H1 (cell line): ENCODE measurements at regions not wholly inside any gene's neighbourhood (a gene's known extent, or its start where the extent isn't known, plus 50 kb on each side); places are given as distances from the start of the nearest gene placed in this dataset.

Experiments
- CTCF ChIA-PET: fragments of 300-600 bp; sonication (Branson Sonifier 250); formaldehyde crosslinking; loops from one replicate; lab custom pipeline; 2021; ENCODE audit not compliant: partially characterized antibody; lab: Charles Lee
- POLR2A ChIA-PET: fragments of 300-600 bp; sonication (Branson Sonifier 250); formaldehyde crosslinking; loops from one replicate; lab custom pipeline; 2021; ENCODE audit warnings: inconsistent platforms; ENCODE audit not compliant: partially characterized antibody; lab: Charles Lee
- DNase-seq, 2 experiments: peaks; one replicate each; pipeline versions ENCODE4 v3.0.0 to v3.0.0-alpha.2; 2010 to 2022; ENCODE audit warnings: low spot score in 2 of 2, low read depth in 1 of 2, mixed read lengths in 1 of 2
- FAIRE-seq: peaks from 2 replicates; lab custom pipeline; 2011; peaks lifted over from hg19 to GRCh38; lab: Jason Lieb, UNC
- H2AFZ ChIP-seq: 2 replicates; pipeline ENCODE4 v1.8.1; 2012; ENCODE audit warnings: low read length, inconsistent platforms
- H2AK5ac ChIP-seq: 2 replicates; pipeline ENCODE4 v1.6.1; 2013; ENCODE audit warnings: low read depth, low read length
- H2BK120ac ChIP-seq: replicated peaks from 2 replicates; pipeline ENCODE3; 2013; ENCODE audit warnings: low read depth, low read length, inconsistent platforms
- H2BK12ac ChIP-seq: 2 replicates; pipeline ENCODE4 v1.6.1; 2013; ENCODE audit warnings: low read depth, low read length
- H2BK15ac ChIP-seq: 2 replicates; pipeline ENCODE4 v1.6.1; 2013; ENCODE audit warnings: low read length
- H2BK20ac ChIP-seq: 2 replicates; pipeline ENCODE4 v1.6.1; 2013; ENCODE audit warnings: low read length
- H2BK5ac ChIP-seq: 2 replicates; pipeline ENCODE4 v1.6.1; 2013; ENCODE audit warnings: low read depth, low read length
- H3K14ac ChIP-seq: 2 replicates; pipeline ENCODE4 v1.6.1; 2013; ENCODE audit warnings: inconsistent platforms; ENCODE audit not compliant: insufficient read length
- H3K18ac ChIP-seq: 2 replicates; pipeline ENCODE4 v1.6.1; 2013; ENCODE audit warnings: low read length; ENCODE audit errors: extremely low read depth
- H3K23ac ChIP-seq: 2 replicates; pipeline ENCODE4 v1.6.1; 2013; ENCODE audit warnings: inconsistent platforms; ENCODE audit not compliant: insufficient read length
- H3K23me2 ChIP-seq: 2 replicates; pipeline ENCODE4 v1.6.1; 2013; ENCODE audit warnings: low read depth, low read length
- H3K27ac ChIP-seq: 2 replicates; pipeline ENCODE4 v1.6.1; 2011; ENCODE audit warnings: low read depth, low read length, inconsistent platforms
- H3K27me3 ChIP-seq, 4 experiments: replicated peaks in 1 of 4; 1 replicate in 1 of 4; 2 replicates in 3 of 4; pipeline versions ENCODE4 v1.6.1 to v1.8.1; 2011 to 2013; ENCODE audit warnings: low read length in 3 of 4, mild to moderate bottlenecking in 3 of 4, inconsistent platforms in 2 of 4, mixed read lengths in 2 of 4, moderate library complexity in 1 of 4; ENCODE audit not compliant: control insufficient read depth in 3 of 4, insufficient read depth in 3 of 4; ENCODE audit errors: extremely low read depth in 1 of 4
- H3K36me3 ChIP-seq, 4 experiments: 2 replicates each; pipeline versions ENCODE4 v1.6.1 to v1.8.1; 2011 to 2013; ENCODE audit warnings: mild to moderate bottlenecking in 4 of 4, low read length in 3 of 4, moderate library complexity in 2 of 4, control low read depth in 1 of 4, inconsistent platforms in 1 of 4; ENCODE audit not compliant: insufficient read depth in 4 of 4, control insufficient read depth in 2 of 4
- H3K4ac ChIP-seq: replicated peaks from 2 replicates; pipeline ENCODE3; 2013; ENCODE audit warnings: low read length, low read depth, mixed read lengths, inconsistent platforms; ENCODE audit not compliant: insufficient read length
- H3K4me1 ChIP-seq, 4 experiments: replicated peaks in 1 of 4; 1 replicate in 1 of 4; 2 replicates in 3 of 4; pipeline versions ENCODE4 v1.6.1 to v1.8.1; 2011 to 2013; ENCODE audit warnings: low read length in 3 of 4, inconsistent platforms in 2 of 4, mixed read lengths in 1 of 4; ENCODE audit not compliant: insufficient read depth in 4 of 4, control insufficient read depth in 3 of 4
- H3K4me2 ChIP-seq, 2 experiments: 2 replicates each; pipeline versions ENCODE4 v1.6.1 to v1.8.1; 2011 to 2013; ENCODE audit warnings: low read depth in 2 of 2, low read length in 2 of 2, control low read depth in 1 of 2, inconsistent platforms in 1 of 2, mild to moderate bottlenecking in 1 of 2; ENCODE audit not compliant: insufficient read depth in 1 of 2
- H3K4me3 ChIP-seq, 4 experiments: fragments of 200-600, 300-600 bp in 1 of 4; sonication (generic), shearing (Covaris generic), sonication (Bioruptor Twin) in 1 of 4; 2 replicates each; pipeline versions ENCODE4 v1.5.1 to v1.8.1; 2011 to 2016; ENCODE audit warnings: low read length in 4 of 4, low read depth in 3 of 4, control low read depth in 2 of 4, inconsistent platforms in 2 of 4, mild to moderate bottlenecking in 2 of 4, mixed read lengths in 1 of 4, moderate library complexity in 1 of 4; ENCODE audit not compliant: insufficient read depth in 2 of 4; ENCODE audit errors: extremely low read depth in 1 of 4
- H3K56ac ChIP-seq: replicated peaks from 2 replicates; pipeline ENCODE3; 2013; ENCODE audit warnings: low read depth, mild to moderate bottlenecking, mixed read lengths, low read length, inconsistent platforms; ENCODE audit not compliant: insufficient read length
- H3K79me1 ChIP-seq: 2 replicates; pipeline ENCODE4 v1.6.1; 2013; ENCODE audit warnings: low read depth, low read length, control low read depth
- H3K79me2 ChIP-seq, 2 experiments: 2 replicates each; pipeline versions ENCODE4 v1.6.1 to v1.8.1; 2012 to 2013; ENCODE audit warnings: low read length in 2 of 2, mild to moderate bottlenecking in 2 of 2, inconsistent platforms in 1 of 2; ENCODE audit not compliant: insufficient read depth in 2 of 2, control insufficient read depth in 1 of 2
- H3K9ac ChIP-seq, 4 experiments: replicated peaks in 1 of 4; 1 replicate in 1 of 4; 2 replicates in 3 of 4; pipeline versions ENCODE4 v1.6.1 to v1.8.1; 2011 to 2013; ENCODE audit warnings: low read depth in 3 of 4, low read length in 3 of 4, control low read depth in 2 of 4, mild to moderate bottlenecking in 2 of 4, moderate library complexity in 2 of 4, inconsistent platforms in 1 of 4; ENCODE audit errors: extremely low read depth in 1 of 4
- H3K9me3 ChIP-seq, 2 experiments: 2 replicates each; pipeline versions ENCODE4 v1.6.1 to v1.8.1; 2012 to 2013; ENCODE audit warnings: mild to moderate bottlenecking in 2 of 2, moderate library complexity in 2 of 2, control low read depth in 1 of 2, inconsistent platforms in 1 of 2, low read depth in 1 of 2, low read length in 1 of 2, mixed read lengths in 1 of 2; ENCODE audit not compliant: insufficient read depth in 2 of 2
- H4K20me1 ChIP-seq, 2 experiments: replicated peaks in 1 of 2; 2 replicates each; pipeline versions ENCODE3 to v1.8.1; 2011 to 2013; ENCODE audit warnings: inconsistent platforms in 2 of 2, low read length in 2 of 2, mild to moderate bottlenecking in 1 of 2; ENCODE audit not compliant: insufficient read depth in 2 of 2, control insufficient read depth in 1 of 2
- H4K5ac ChIP-seq: 2 replicates; pipeline ENCODE4 v1.6.1; 2013; ENCODE audit warnings: low read length, low read depth, mixed read lengths, inconsistent platforms; ENCODE audit not compliant: insufficient read length
- H4K8ac ChIP-seq: 2 replicates; pipeline ENCODE4 v1.8.0; 2013; ENCODE audit warnings: mild to moderate bottlenecking, moderate library complexity, low read length, inconsistent platforms; ENCODE audit not compliant: insufficient read depth; ENCODE audit errors: extremely low read depth
- H4K91ac ChIP-seq: replicated peaks from 2 replicates; pipeline ENCODE3; 2013; ENCODE audit warnings: low read length, mixed read lengths, inconsistent platforms; ENCODE audit not compliant: insufficient read length
- EGR1 ChIP-seq: IDR thresholded peaks from 2 replicates; pipeline ENCODE4 v1.6.1; 2011; ENCODE audit warnings: low read depth, low read length, borderline replicate concordance
- RAD21 ChIP-seq, 2 experiments: IDR thresholded peaks in 1 of 2; conservative IDR thresholded peaks in 1 of 2; 2 replicates each; pipeline ENCODE4 v1.6.1; 2011; ENCODE audit warnings: low read depth in 2 of 2, low read length in 2 of 2, improper control_type of control experiment in 1 of 2, inconsistent platforms in 1 of 2, mild to moderate bottlenecking in 1 of 2, moderate library complexity in 1 of 2
- RFX5 ChIP-seq: IDR thresholded peaks from 2 replicates; pipeline ENCODE4 v1.6.1; 2011; ENCODE audit warnings: low read depth, low read length, improper control_type of control experiment, borderline replicate concordance
- SUZ12 ChIP-seq: fragments of 200-600 bp; sonication (generic); IDR thresholded peaks from 2 replicates; pipeline ENCODE4 v1.6.1; 2012; ENCODE audit warnings: mild to moderate bottlenecking, inconsistent platforms, low read length, moderate library complexity, mixed read lengths
- WGBS, 2 experiments: shearing (Covaris generic) in 1 of 2; methylation state at CpG; one replicate each; pipeline versions ENCODE4 v1.1.6 to v1.1.7; 2013 to 2015; ENCODE audit warnings: low lambda C conversion rate in 2 of 2, mixed read lengths in 2 of 2, inconsistent platforms in 1 of 2, low coverage in 1 of 2, missing lambda C conversion rate in 1 of 2; ENCODE audit not compliant: insufficient replicate concordance in 2 of 2, insufficient coverage in 1 of 2, insufficient read length in 1 of 2; ENCODE audit errors: extremely low coverage in 1 of 2, missing lambda C conversion rate in 1 of 2; 5-methylcytosine and 5-hydroxymethylcytosine counted together

DNA sequence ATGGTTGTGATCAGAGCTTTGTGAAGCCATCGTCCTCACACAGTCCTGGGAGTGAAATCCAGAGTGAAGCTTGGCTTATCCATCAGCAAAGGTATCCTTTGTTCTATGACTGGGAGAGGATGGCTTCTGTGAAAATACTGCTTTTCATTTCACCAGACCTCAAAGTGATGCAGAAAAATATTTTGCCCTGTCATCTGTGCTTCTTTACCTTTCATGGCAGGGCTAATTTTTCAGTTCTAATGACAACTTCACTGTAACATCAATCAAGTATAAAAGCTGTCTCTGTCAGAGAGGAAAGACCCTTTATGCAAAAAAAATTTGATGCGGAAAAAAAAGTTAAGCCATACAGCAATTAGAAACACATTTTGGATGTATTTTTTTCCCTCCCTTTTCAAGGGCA lies 468.1 kb upstream of the ADARB2 start:
- peaks cover 0 to 15% (median 13%) of the 10 kb centered on the region in 4 experiments; a peak in 5 of 7 replicates for H3K4me1 ChIP-seq
- no peak overlapping the region for H3K23ac ChIP-seq
- no peaks in the 10 kb centered on the region for H3K36me3 ChIP-seq
- no peak overlapping the region for H4K5ac ChIP-seq
- ChIA-PET POLR2A (no interaction called here), CTCF (interaction anchor here (1.5 kb wide), 1 partner anchor 68 kb away, joined by 4 read pairs; no protein-coding TSS in a partner anchor)
- H3K18ac ChIP-seq: no peak overlapping the region
- no peaks in the 10 kb centered on the region for H3K23me2 ChIP-seq
- no peak overlapping the region for H3K4ac ChIP-seq
- H2AK5ac ChIP-seq: no peak overlapping the region
- H2AFZ ChIP-seq: peak overlapping the region; percentile 54
- no peak overlapping the region for H2BK120ac ChIP-seq
- no peak overlapping the region for H3K9ac ChIP-seq
- TF ChIP-seq SUZ12 (no peak), RFX5 (no peak), EGR1 (no peak), RAD21 (IDR thresholded peaks at IDR 0.05 in 1 of 2, conservative IDR thresholded peaks at IDR 0.05 in 1 of 2; ENCODE audit: low read depth in 2 of 2, low read length in 2 of 2) (no peak)
- no peaks in the 10 kb centered on the region for H3K27me3 ChIP-seq
- 80% methylated on average over 2 of the region's 2 CpGs; no CpG with 5 or more reads in 1 of the 2 experiments for WGBS, 2 experiments
- H2BK20ac ChIP-seq: no peak overlapping the region
- H3K27ac ChIP-seq: no peak overlapping the region
- no peak overlapping the region for H4K8ac ChIP-seq
- FAIRE-seq (no peak), DNase-seq (no peak)
- H2BK5ac ChIP-seq: no peak overlapping the region
- H3K4me3 ChIP-seq: no peak overlapping the region
- H2BK15ac ChIP-seq: 0 out of 2 replicates have a peak overlapping the region, but pooled peaks have one; percentile 21
- no peaks in the 10 kb centered on the region for H3K79me1 ChIP-seq
- no peaks in the 10 kb centered on the region for H3K9me3 ChIP-seq
- no peak overlapping the region for H3K56ac ChIP-seq
- H3K79me2 ChIP-seq: no peaks in the 10 kb centered on the region
- no peak overlapping the region for H3K14ac ChIP-seq
- no peak overlapping the region for H3K4me2 ChIP-seq
- H4K20me1 ChIP-seq: no peaks in the 10 kb centered on the region
- H4K91ac ChIP-seq: no peak overlapping the region
- peak overlapping the region; percentile 45 for H2BK12ac ChIP-seq
